Neural cell (in vitro differentiated cells): ENCODE measurements at regions not wholly inside any gene's neighbourhood (a gene's known extent, or its start where the extent isn't known, plus 50 kb on each side); places are given as distances from the start of the nearest gene placed in this dataset.

Experiments used
- H2AFZ ChIP-seq: fragments of 200-600, 300-800 bp; sonication (generic), shearing (Covaris generic); 2 replicates; pipeline ENCODE4 v1.6.0; 2014; ENCODE audit warnings: low read depth, mild to moderate bottlenecking, antibody characterized with exemption, low read length, moderate library complexity
- H3F3A ChIP-seq: fragments of 200-600 bp; shearing (Covaris generic); 2 replicates; pipeline ENCODE4 v1.6.1; 2016; ENCODE audit warnings: mild to moderate bottlenecking, moderate library complexity, mixed read lengths, antibody characterized with exemption, low read length; ENCODE audit not compliant: insufficient read depth, poor library complexity, severe bottlenecking
- H3K27ac ChIP-seq: fragments of 200-600, 300-800 bp; sonication (generic), shearing (Covaris generic); 2 replicates; pipeline ENCODE4 v1.5.1; 2014; ENCODE audit warnings: mild to moderate bottlenecking, low read length, moderate library complexity
- H3K27me3 ChIP-seq: fragments of 300-800, 200-600 bp; sonication (generic), shearing (Covaris generic); 2 replicates; pipeline ENCODE4 v1.6.0; 2014; ENCODE audit warnings: mild to moderate bottlenecking, low read depth, low read length, moderate library complexity; ENCODE audit not compliant: insufficient read depth
- H3K36me3 ChIP-seq: fragments of 300-800, 200-600 bp; sonication (generic), shearing (Covaris generic); 2 replicates; pipeline ENCODE4 v1.5.1; 2014; ENCODE audit warnings: mild to moderate bottlenecking, antibody characterized with exemption, low read length, moderate library complexity; ENCODE audit not compliant: insufficient read depth
- H3K4me2 ChIP-seq: fragments of 300-800, 200-600 bp; sonication (generic), shearing (Covaris generic); 2 replicates; pipeline ENCODE4 v1.6.0; 2014; ENCODE audit warnings: mild to moderate bottlenecking, low read length
- H3K4me3 ChIP-seq: fragments of 300-800, 200-600 bp; sonication (generic), shearing (Covaris generic); 2 replicates; pipeline ENCODE4 v1.5.1; 2014; ENCODE audit warnings: mild to moderate bottlenecking, low read length, moderate library complexity
- H3K79me2 ChIP-seq: fragments of 200-600 bp; shearing (Covaris generic); replicated peaks from 2 replicates; pipeline ENCODE4 v1.6.0; 2014; ENCODE audit warnings: mild to moderate bottlenecking, low read length, moderate library complexity; ENCODE audit not compliant: insufficient read depth
- H3K9ac ChIP-seq: fragments of 300-800, 200-600 bp; sonication (generic), shearing (Covaris generic); 2 replicates; pipeline ENCODE4 v1.6.1; 2016; ENCODE audit warnings: mild to moderate bottlenecking, low read length, mixed read lengths
- H3K9me2 ChIP-seq: fragments of 200-600 bp; shearing (Covaris generic); 2 replicates; pipeline ENCODE4 v1.6.1; 2016; ENCODE audit warnings: mild to moderate bottlenecking, low read length, mixed read lengths; ENCODE audit not compliant: insufficient read depth
- H3K9me3 ChIP-seq: fragments of 200-600, 300-800 bp; sonication (generic), shearing (Covaris generic); 2 replicates; pipeline ENCODE4 v1.6.1; 2016; ENCODE audit warnings: mild to moderate bottlenecking, mixed run types, low read length, moderate library complexity, mixed read lengths
- H4K20me1 ChIP-seq: fragments of 200-600 bp; shearing (Covaris generic); 2 replicates; pipeline ENCODE4 v1.6.1; 2016; ENCODE audit warnings: mild to moderate bottlenecking, mixed run types; ENCODE audit not compliant: insufficient read depth
- EP300 ChIP-seq: fragments of 450-650 bp; conservative IDR thresholded peaks from 2 replicates; pipeline ENCODE4 v1.6.1; 2014; ENCODE audit warnings: antibody characterized with exemption, mild to moderate bottlenecking, moderate library complexity; ENCODE audit not compliant: poor library complexity, severe bottlenecking
- EZH2 ChIP-seq: fragments of 200-600, 300-800 bp; shearing (Covaris generic), sonication (generic); IDR thresholded peaks from 2 replicates; pipeline ENCODE4 v1.6.1; 2014; ENCODE audit warnings: antibody characterized with exemption, low read length, borderline replicate concordance, mild to moderate bottlenecking; ENCODE audit not compliant: insufficient read depth, poor library complexity, severe bottlenecking
- MXI1 ChIP-seq: fragments of 450-650 bp; conservative IDR thresholded peaks from 2 replicates; pipeline ENCODE4 v1.6.1; 2014; ENCODE audit warnings: antibody characterized with exemption, mild to moderate bottlenecking; ENCODE audit not compliant: poor library complexity, severe bottlenecking
- POLR2AphosphoS5 ChIP-seq: IDR thresholded peaks from 2 replicates; pipeline ENCODE4 v1.6.1; 2012
- RAD21 ChIP-seq: fragments of 450-650 bp; conservative IDR thresholded peaks from 2 replicates; pipeline ENCODE4 v1.6.1; 2014; ENCODE audit warnings: antibody characterized with exemption, mild to moderate bottlenecking, moderate library complexity
- SMC3 ChIP-seq: fragments of 450-650 bp; conservative IDR thresholded peaks from 2 replicates; pipeline ENCODE4 v1.6.1; 2014; ENCODE audit warnings: antibody characterized with exemption, mild to moderate bottlenecking, moderate library complexity; ENCODE audit not compliant: poor library complexity
- TAF1 ChIP-seq: IDR thresholded peaks from 2 replicates; pipeline ENCODE4 v1.6.1; 2012; ENCODE audit warnings: low read depth
- TF ChIP-seq, protein P1 (sequence below): fragments of 450-650 bp; IDR thresholded peaks from 2 replicates; pipeline ENCODE4 v1.5.1; 2014; ENCODE audit warnings: antibody characterized with exemption, mild to moderate bottlenecking, moderate library complexity; ENCODE audit not compliant: poor library complexity, severe bottlenecking
- TF ChIP-seq, protein P2 (sequence below): IDR thresholded peaks from 2 replicates; pipeline ENCODE4 v1.6.1; 2012; ENCODE audit warnings: borderline replicate concordance

DNA sequence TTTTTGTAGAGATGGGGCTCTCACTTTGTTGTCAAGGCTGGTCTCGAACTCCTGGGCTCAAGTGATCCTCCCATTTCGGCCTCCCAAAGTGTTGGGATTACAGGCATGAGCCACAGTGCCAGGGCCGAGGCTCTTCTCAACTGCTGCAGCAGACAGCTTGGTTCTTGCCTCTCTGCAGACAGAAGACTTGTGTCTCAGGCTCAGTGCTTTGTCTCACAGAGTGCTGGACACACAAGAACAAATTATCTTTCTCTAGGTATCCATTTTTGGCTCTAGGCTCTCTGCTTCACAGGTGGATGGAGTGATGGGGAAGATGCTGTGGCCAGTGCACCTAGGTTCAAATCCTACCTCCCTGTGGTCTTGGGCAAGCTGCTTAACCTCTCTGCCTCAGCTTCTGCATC lies 80.8 kb upstream of the RNU2-1 start:
- H3K27ac ChIP-seq: no peak overlapping the region
- H3K79me2 ChIP-seq: no peaks in the 10 kb centered on the region
- H3K4me3 ChIP-seq: no peak overlapping the region
- TF ChIP-seq EP300 (no peak), POLR2AphosphoS5 (no peak), EZH2 (no peak), SMC3 (no peak), RAD21 (no peak), TAF1 (no peak), MXI1 (no peak)
- TF ChIP-seq, protein P1, sequence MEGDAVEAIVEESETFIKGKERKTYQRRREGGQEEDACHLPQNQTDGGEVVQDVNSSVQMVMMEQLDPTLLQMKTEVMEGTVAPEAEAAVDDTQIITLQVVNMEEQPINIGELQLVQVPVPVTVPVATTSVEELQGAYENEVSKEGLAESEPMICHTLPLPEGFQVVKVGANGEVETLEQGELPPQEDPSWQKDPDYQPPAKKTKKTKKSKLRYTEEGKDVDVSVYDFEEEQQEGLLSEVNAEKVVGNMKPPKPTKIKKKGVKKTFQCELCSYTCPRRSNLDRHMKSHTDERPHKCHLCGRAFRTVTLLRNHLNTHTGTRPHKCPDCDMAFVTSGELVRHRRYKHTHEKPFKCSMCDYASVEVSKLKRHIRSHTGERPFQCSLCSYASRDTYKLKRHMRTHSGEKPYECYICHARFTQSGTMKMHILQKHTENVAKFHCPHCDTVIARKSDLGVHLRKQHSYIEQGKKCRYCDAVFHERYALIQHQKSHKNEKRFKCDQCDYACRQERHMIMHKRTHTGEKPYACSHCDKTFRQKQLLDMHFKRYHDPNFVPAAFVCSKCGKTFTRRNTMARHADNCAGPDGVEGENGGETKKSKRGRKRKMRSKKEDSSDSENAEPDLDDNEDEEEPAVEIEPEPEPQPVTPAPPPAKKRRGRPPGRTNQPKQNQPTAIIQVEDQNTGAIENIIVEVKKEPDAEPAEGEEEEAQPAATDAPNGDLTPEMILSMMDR: no peak
- TF ChIP-seq, protein P2, sequence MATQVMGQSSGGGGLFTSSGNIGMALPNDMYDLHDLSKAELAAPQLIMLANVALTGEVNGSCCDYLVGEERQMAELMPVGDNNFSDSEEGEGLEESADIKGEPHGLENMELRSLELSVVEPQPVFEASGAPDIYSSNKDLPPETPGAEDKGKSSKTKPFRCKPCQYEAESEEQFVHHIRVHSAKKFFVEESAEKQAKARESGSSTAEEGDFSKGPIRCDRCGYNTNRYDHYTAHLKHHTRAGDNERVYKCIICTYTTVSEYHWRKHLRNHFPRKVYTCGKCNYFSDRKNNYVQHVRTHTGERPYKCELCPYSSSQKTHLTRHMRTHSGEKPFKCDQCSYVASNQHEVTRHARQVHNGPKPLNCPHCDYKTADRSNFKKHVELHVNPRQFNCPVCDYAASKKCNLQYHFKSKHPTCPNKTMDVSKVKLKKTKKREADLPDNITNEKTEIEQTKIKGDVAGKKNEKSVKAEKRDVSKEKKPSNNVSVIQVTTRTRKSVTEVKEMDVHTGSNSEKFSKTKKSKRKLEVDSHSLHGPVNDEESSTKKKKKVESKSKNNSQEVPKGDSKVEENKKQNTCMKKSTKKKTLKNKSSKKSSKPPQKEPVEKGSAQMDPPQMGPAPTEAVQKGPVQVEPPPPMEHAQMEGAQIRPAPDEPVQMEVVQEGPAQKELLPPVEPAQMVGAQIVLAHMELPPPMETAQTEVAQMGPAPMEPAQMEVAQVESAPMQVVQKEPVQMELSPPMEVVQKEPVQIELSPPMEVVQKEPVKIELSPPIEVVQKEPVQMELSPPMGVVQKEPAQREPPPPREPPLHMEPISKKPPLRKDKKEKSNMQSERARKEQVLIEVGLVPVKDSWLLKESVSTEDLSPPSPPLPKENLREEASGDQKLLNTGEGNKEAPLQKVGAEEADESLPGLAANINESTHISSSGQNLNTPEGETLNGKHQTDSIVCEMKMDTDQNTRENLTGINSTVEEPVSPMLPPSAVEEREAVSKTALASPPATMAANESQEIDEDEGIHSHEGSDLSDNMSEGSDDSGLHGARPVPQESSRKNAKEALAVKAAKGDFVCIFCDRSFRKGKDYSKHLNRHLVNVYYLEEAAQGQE: no peak
- no peaks in the 10 kb centered on the region for H4K20me1 ChIP-seq
- H2AFZ ChIP-seq: no peak overlapping the region
- H3K9ac ChIP-seq: no peak overlapping the region
- H3K36me3 ChIP-seq: no peaks in the 10 kb centered on the region
- H3K9me3 ChIP-seq: peaks cover under 1% of the 10 kb centered on the region
- no peaks in the 10 kb centered on the region for H3F3A ChIP-seq
- no peak overlapping the region for H3K4me2 ChIP-seq
- H3K27me3 ChIP-seq: no peaks in the 10 kb centered on the region
- H3K9me2 ChIP-seq: no peaks in the 10 kb centered on the region

DNA sequence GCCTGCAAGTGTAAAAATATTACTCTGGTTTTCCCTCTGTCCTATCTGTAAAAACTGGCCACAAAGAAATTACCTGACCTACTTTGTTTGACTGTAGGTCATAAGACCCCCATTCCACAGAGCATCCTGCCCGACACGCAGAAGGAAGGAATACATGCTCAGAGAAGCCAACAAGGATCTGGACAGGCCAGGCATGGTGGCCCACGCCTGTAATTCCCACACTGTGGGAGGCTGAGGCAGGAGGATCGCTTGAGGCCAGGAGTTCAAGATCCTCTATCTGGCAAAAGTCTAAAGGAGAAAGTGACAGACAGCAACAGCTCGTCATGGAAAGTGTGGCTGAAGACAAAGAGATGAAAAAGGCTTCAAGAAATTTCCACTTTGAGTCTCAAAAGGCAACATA lies 78.2 kb upstream of the RNU2-1 start:
- no peak for TF ChIP-seq SMC3
- TF ChIP-seq EP300: no peak
- no peak for TF ChIP-seq MXI1
- TF ChIP-seq, protein P1: no peak
- TF ChIP-seq EZH2: no peak
- no peak for TF ChIP-seq POLR2AphosphoS5
- no peak for TF ChIP-seq TAF1
- TF ChIP-seq RAD21: no peak
- TF ChIP-seq, protein P2: no peak
- no peaks in the 10 kb centered on the region for H3K27me3 ChIP-seq
- H3K79me2 ChIP-seq: no peaks in the 10 kb centered on the region
- H3K27ac ChIP-seq: no peak overlapping the region
- no peak overlapping the region for H3K4me2 ChIP-seq
- H3K4me3 ChIP-seq: no peak overlapping the region
- H3K36me3 ChIP-seq: no peaks in the 10 kb centered on the region
- no peak overlapping the region for H2AFZ ChIP-seq
- no peaks in the 10 kb centered on the region for H3F3A ChIP-seq
- no peaks in the 10 kb centered on the region for H3K9me3 ChIP-seq
- no peak overlapping the region for H3K9ac ChIP-seq
- no peaks in the 10 kb centered on the region for H3K9me2 ChIP-seq
- H4K20me1 ChIP-seq: no peaks in the 10 kb centered on the region
